C1 segment of cervical spinal cord (tissue), 14 donors: ENCODE measurements at regions not wholly inside any gene's neighbourhood (a gene's known extent, or its start where the extent isn't known, plus 50 kb on each side); places are given as distances from the start of the nearest gene placed in this dataset.
"Not testable (repeated sequence)": the region's sequence is repeated elsewhere in the genome, so short reads cannot be mapped to it uniquely, and the experiment has no call there.

Source experiments
- DNase-seq, 14 donors: peaks; one replicate each; lab custom pipeline; 2025; lab: John Stamatoyannopoulos, UW

DNA sequence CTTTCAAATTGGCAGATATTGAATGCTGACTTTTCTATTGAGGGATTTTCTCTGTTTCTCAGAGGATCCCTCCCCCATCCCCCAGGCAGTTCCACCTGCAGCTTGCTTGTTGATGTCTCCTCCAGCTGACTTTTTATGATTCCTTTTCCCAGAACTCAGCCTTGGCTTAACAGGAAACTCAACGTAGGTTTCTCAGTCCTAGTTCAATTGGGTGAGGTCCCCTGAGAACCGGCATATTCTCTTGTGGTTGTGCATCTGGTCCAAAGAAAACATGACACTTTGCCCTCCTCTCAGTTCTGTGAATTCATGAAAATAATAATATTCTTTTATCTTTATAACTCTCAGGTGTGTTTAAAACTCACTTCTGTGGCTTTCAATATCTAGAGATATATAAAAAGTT lies 1222.1 kb downstream of the OTOL1 start:
- no peak for DNase-seq

- no peak for DNase-seq
Observed at GRCh38 chr3:162719684-162720341, 1223.2 kb downstream of the OTOL1 start.

DNA sequence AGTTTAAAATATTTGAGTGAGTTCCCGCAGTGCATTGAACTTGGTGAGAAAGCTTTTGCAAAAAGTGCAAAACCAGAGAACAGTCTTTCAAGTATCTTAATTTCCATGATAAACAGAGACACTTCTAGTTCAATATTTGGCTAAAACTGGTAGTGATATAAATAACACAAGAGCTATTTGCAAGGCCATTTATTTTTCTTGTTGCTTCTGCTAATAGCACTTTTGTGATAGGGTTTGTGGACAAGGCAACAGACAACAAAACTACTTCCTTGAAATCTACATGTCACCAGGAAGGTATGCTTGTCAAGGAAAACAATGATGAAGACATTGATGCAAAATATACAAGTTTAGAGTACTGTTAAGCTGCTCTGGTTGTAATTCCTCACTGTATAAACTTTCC lies 1225.1 kb downstream of the OTOL1 start:
- no peak for DNase-seq

- DNase-seq: no peak
Observed at GRCh38 chr3:162722337-162722736, 1225.7 kb downstream of the OTOL1 start.

DNA sequence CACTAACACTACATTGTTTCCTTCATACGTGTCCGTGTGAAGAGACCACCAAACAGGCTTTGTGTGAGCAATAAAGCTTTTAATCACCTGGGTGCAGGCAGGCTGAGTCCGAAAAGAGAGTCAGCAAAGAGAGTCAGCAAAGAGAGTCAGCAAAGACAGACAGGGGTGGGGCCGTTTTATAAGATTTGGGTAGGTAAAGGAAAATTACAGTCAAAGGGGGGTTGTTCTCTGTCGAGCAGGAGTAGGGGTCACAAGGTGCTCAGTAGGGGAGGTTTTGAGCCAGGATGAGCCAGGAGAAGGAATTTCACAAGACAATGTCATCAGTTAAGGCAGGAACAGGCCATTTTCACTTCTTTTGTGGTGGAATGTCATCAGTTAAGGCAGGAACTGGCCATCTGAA lies 1226.2 kb downstream of the OTOL1 start:
- not testable (repeated sequence) for DNase-seq

GRCh38 chr3:162729686-162730085 lies 1233.1 kb downstream of the OTOL1 start:
- no peak for DNase-seq

GRCh38 chr3:162731961-162732360 lies 1235.4 kb downstream of the OTOL1 start:
- DNase-seq: not testable (repeated sequence)

DNA sequence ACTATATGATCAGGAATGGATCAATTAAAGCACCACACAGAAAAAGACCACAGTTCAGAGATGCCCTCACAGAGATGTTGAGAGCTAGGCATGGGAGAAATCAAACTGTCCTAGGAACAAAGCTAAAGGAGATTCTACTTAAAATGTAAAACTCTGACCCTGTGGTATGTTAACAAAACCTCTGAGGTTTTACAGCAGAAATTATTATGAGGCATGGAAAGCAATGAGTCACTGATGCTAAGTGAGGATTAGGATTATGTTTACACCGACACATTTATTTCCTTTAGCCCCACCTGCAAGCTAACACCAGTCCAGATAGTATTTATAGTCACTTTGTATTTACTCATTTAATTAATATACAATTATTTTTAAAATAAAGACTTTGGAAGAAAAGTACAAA lies 1242.2 kb downstream of the OTOL1 start:
- no peak for DNase-seq

- no peak for DNase-seq
Observed at GRCh38 chr3:162740941-162741596, 1244.5 kb downstream of the OTOL1 start.

DNA sequence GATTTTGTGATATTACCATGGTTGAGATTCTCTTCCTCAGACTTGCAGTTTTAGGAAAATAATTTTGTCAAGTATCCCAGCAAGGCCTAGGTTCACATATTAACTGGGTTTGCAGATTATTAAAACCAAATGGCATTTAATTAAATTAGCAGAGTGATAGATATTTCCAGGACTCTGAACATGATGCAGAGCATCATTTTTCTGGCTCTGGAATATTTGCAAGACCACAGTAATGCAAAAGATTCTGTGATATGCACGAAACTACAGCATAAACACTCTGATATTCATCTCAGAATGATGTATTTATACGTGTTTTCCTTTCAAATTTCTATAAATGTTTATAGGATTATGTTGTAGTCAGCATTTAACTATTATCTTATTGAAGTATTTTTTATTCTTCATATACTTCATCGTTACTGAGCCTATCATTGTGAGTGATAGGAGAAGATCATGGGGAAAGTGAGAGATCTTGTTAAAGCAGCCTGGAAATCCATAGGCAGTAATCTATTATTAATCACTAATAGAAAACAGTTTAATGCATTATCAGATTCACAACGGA lies 1245.6 kb downstream of the OTOL1 start:
- no peak for DNase-seq

DNA sequence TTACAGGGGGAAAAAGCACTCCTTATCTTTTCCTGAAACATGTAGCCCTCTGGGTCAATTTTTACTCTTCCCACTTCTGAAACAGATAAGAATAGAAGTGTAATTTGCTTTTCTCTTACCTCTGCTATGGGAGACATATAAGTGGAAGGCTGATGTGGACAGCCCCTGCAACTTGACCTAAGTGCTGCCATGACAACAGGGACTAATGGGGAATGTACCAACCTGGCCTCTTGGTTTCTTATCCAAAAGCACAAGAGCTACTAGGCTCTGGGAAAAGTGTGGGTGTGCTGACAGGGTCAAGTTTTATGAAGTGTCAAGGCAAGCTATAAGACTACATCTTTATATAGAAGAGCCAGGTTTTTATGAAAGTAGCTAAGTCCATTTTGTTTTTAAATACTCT lies 1246.5 kb downstream of the OTOL1 start:
- DNase-seq: no peak

DNA sequence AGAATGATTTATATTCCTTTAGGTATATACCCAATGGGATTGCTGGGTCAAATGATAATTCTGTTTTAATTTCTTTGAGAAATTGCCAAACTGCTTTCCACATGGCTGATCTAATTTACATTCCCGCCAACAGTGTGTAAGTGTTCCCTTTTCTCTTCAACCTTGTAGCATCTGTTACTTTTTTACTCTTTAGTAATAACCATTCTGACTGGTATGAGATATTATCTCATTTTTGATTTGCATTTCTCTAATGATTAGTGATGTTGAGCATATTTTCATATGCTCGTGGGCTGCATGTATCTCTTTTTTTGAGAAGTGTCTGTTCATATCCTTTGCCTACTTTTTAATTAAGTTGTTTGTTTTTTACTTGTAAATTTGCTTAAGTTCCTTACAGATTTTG lies 1264.2 kb downstream of the OTOL1 start:
- no peak for DNase-seq

- DNase-seq: no peak
Observed at GRCh38 chr3:162764051-162764807, 1267.6 kb downstream of the OTOL1 start.

GRCh38 chr3:162764808-162765071 lies 1268.1 kb downstream of the OTOL1 start:
- DNase-seq: no peak

GRCh38 chr3:162765524-162765923 lies 1268.9 kb downstream of the OTOL1 start:
- no peak for DNase-seq

GRCh38 chr3:162769564-162769963 lies 1273.0 kb downstream of the OTOL1 start:
- DNase-seq: no peak

GRCh38 chr3:162770551-162770950 lies 1273.9 kb downstream of the OTOL1 start:
- DNase-seq: no peak

DNA sequence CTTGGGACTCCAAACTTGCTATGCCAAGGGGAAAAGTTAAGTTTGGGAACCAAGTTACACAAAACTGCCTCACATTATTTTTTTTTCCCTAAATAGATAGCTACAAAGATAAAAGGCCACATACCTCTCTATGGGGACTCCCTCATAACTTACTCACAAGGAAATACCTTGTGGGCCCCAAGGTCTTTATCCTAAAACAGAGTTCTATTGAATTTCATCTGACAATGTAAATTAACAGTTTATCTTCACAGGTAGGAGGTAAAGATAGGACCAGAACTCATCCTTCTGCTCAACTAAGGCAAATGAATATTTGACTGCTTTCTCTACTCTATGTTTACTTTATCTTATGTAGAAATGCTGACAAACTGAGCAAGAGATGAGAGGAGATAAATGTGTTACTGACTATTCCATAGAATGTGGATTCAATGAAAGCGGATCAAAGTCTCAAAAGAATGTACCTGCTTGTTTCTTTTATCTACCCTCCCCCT lies 1278.0 kb downstream of the OTOL1 start:
- no peak for DNase-seq

GRCh38 chr3:162776148-162776547 lies 1279.5 kb downstream of the OTOL1 start:
- no peak for DNase-seq

DNA sequence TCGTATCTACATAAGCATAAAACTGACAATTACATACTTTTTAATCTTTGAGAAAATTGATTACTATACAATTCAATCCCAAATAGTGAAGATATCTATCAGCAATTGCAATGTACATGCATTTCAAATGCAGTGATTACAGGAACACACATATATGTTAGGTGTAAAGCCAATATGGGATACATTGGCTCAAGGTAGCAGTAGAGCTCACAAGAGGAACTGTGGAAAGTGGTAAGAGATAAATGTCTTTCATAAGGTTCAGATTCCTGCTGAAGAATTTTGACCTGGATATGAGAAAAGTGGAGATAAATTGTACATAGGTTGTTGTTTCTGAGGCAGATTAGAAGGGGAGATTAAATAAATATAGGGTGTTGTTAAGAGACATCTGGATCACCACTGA lies 1280.5 kb downstream of the OTOL1 start:
- DNase-seq: no peak

GRCh38 chr3:162780313-162780712 lies 1283.7 kb downstream of the OTOL1 start:
- no peak for DNase-seq

- no peak for DNase-seq
Observed at GRCh38 chr3:162799910-162800309, 1303.3 kb downstream of the OTOL1 start.
